Liver (tissue), 3 donors: ENCODE measurements at regions not wholly inside any gene's neighbourhood (a gene's known extent, or its start where the extent isn't known, plus 50 kb on each side); places are given as distances from the start of the nearest gene placed in this dataset.

Experiments used
- EGR1 ChIP-seq, 2 donors: IDR thresholded peaks; 2 replicates each; pipeline ENCODE4 v1.6.1; 2016 to 2018; ENCODE audit warnings: antibody characterized with exemption in 2 of 2, low read depth in 2 of 2
- FOXA1 ChIP-seq: IDR thresholded peaks from 2 replicates; pipeline ENCODE4 v1.6.1; 2016; ENCODE audit warnings: antibody characterized with exemption
- GABPA ChIP-seq, 2 donors: IDR thresholded peaks in 1 of 2; conservative IDR thresholded peaks in 1 of 2; 2 replicates each; pipeline ENCODE4 v1.6.1; 2016; ENCODE audit warnings: antibody characterized with exemption in 2 of 2, mild to moderate bottlenecking in 1 of 2, moderate library complexity in 1 of 2
- JUND ChIP-seq, 2 donors: IDR thresholded peaks; 2 replicates each; pipeline ENCODE4 v1.6.1; 2016; ENCODE audit warnings: antibody characterized with exemption in 2 of 2
- RXRA ChIP-seq, 2 donors: IDR thresholded peaks; 2 replicates each; pipeline ENCODE4 v1.6.1; 2017 to 2018; ENCODE audit warnings: antibody characterized with exemption in 2 of 2, mild to moderate bottlenecking in 1 of 2
- SP1 ChIP-seq: IDR thresholded peaks from 2 replicates; pipeline ENCODE4 v1.6.1; 2018; ENCODE audit warnings: antibody characterized with exemption, mild to moderate bottlenecking
- TAF1 ChIP-seq: conservative IDR thresholded peaks from 2 replicates; pipeline ENCODE4 v1.6.1; 2016; ENCODE audit warnings: antibody characterized with exemption, mild to moderate bottlenecking
- YY1 ChIP-seq: IDR thresholded peaks from 2 replicates; pipeline ENCODE4 v1.6.1; 2016; ENCODE audit warnings: antibody characterized with exemption, mild to moderate bottlenecking
- ZBTB33 ChIP-seq: IDR thresholded peaks from 2 replicates; pipeline ENCODE4 v1.6.1; 2016; ENCODE audit warnings: antibody characterized with exemption
- TF ChIP-seq, protein P1 (sequence below): fragments of 150-350 bp; IDR thresholded peaks from 2 replicates; pipeline ENCODE4 v1.5.1; 2017; ENCODE audit warnings: improper control_type of control experiment, low read depth, low read length; ENCODE audit not compliant: missing input control
- TF ChIP-seq, protein P2 (sequence below): IDR thresholded peaks from 2 replicates; pipeline ENCODE4 v1.6.1; 2016; ENCODE audit warnings: antibody characterized with exemption
- TF ChIP-seq, protein P3 (sequence below): IDR thresholded peaks from 2 replicates; pipeline ENCODE4 v1.6.1; 2016; ENCODE audit warnings: antibody characterized with exemption, mild to moderate bottlenecking
- donor health status: healthy.
- donor health status: healthy.

DNA sequence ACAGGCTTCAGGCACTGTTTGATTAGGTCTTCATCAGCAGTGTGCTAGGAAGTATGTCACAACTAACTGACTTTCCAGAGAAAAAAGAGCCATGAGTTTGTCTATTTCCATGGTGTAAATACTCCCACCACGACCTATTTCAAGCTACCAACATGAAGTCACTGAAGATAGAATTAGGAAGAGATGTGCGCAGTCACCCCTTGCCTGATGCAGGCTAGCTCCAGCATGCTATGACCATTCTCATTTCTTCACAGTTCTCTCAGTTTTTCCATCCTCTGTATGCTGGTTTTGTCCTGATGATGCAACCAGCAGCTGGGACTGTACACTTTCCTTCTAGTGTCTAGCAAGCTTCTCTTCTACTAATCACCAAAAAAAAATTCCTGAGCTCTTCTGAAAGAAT lies 191.6 kb upstream of the NUDT4 start:
- TF ChIP-seq, protein P1, sequence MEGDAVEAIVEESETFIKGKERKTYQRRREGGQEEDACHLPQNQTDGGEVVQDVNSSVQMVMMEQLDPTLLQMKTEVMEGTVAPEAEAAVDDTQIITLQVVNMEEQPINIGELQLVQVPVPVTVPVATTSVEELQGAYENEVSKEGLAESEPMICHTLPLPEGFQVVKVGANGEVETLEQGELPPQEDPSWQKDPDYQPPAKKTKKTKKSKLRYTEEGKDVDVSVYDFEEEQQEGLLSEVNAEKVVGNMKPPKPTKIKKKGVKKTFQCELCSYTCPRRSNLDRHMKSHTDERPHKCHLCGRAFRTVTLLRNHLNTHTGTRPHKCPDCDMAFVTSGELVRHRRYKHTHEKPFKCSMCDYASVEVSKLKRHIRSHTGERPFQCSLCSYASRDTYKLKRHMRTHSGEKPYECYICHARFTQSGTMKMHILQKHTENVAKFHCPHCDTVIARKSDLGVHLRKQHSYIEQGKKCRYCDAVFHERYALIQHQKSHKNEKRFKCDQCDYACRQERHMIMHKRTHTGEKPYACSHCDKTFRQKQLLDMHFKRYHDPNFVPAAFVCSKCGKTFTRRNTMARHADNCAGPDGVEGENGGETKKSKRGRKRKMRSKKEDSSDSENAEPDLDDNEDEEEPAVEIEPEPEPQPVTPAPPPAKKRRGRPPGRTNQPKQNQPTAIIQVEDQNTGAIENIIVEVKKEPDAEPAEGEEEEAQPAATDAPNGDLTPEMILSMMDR: no peak
- TF ChIP-seq RXRA (IDR thresholded peaks at IDR 0.05) (no peak), ZBTB33 (no peak), EGR1 (IDR thresholded peaks at IDR 0.05; ENCODE audit: low read depth in 2 of 2) (no peak), FOXA1 (no peak), JUND (IDR thresholded peaks at IDR 0.05) (no peak), YY1 (no peak), TAF1 (no peak), GABPA (IDR thresholded peaks at IDR 0.05 in 1 of 2, conservative IDR thresholded peaks at IDR 0.05 in 1 of 2) (no peak), SP1 (no peak)
- TF ChIP-seq, protein P2, sequence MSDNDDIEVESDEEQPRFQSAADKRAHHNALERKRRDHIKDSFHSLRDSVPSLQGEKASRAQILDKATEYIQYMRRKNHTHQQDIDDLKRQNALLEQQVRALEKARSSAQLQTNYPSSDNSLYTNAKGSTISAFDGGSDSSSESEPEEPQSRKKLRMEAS: no peak
- TF ChIP-seq, protein P3, sequence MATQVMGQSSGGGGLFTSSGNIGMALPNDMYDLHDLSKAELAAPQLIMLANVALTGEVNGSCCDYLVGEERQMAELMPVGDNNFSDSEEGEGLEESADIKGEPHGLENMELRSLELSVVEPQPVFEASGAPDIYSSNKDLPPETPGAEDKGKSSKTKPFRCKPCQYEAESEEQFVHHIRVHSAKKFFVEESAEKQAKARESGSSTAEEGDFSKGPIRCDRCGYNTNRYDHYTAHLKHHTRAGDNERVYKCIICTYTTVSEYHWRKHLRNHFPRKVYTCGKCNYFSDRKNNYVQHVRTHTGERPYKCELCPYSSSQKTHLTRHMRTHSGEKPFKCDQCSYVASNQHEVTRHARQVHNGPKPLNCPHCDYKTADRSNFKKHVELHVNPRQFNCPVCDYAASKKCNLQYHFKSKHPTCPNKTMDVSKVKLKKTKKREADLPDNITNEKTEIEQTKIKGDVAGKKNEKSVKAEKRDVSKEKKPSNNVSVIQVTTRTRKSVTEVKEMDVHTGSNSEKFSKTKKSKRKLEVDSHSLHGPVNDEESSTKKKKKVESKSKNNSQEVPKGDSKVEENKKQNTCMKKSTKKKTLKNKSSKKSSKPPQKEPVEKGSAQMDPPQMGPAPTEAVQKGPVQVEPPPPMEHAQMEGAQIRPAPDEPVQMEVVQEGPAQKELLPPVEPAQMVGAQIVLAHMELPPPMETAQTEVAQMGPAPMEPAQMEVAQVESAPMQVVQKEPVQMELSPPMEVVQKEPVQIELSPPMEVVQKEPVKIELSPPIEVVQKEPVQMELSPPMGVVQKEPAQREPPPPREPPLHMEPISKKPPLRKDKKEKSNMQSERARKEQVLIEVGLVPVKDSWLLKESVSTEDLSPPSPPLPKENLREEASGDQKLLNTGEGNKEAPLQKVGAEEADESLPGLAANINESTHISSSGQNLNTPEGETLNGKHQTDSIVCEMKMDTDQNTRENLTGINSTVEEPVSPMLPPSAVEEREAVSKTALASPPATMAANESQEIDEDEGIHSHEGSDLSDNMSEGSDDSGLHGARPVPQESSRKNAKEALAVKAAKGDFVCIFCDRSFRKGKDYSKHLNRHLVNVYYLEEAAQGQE: no peak
